ENCODE measurements at regions not wholly inside any gene's neighbourhood (a gene's known extent, or its start where the extent isn't known, plus 50 kb on each side); places are given as distances from the start of the nearest gene placed in this dataset.

DNA sequence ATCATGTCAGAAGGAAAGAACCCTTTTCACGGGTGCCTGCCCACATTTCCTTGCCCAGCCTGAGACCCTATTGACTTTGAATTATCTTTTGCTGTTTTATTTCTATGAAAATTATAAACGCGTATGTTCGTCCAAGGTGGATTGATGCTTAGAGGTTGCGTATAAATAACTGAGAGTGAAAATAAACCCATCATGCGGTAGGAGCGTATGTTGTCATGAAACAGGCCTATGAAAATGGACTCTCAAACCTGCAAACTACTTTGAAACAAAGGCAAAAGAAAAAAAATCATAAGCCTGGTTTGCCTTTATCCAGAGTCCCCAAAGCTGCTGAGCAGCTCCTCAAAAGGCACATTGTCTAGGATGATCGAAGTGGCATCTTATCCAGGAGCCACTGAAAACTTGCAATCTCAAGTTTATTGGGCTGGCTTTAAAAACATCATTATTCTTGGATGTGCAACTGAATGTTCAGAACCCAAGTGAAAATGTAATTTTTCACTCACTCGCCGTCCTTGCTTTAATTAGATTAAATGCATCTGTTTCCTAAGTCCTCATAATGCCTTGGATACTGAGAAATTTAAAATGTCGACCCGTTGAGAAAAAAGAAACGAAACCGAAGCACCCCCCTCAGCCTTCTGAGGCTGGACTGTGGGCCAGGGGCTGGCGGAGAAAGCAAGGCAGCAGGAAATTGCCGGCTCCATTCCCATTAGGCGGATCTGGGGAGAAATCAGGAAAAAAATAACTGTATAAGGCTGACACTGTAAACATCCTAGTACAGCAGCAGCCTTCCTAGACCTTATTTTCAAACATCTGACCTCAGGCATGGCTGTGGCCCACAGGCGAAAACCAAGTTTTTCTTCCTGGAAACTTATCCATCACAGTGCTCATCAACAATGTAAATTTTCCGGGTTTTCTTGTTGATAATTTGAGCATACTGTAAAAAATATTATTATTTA is 82.9 kb upstream of the PPARA start:
- DNase-seq: no peak

DNA sequence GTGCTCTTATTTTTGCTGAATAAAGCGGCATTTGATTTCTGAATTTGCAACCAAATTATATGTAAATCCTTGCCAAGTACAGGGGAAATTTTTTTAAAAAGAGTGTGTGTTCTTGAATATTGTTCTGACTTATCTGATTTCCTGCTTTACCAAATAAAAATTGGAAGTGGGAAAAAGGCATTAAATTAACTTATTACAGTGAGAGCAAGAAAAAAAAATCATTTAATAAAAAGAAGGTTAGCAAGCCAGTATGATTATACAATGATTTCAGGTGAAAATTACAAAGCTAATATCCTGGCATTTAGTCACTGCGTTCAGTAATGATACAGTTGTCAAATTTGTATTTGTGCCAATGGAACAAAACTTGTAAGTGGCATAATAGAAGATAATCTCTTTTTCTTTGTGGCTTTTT is 82.1 kb upstream of the PPARA start:
- DNase-seq: no peak

DNA sequence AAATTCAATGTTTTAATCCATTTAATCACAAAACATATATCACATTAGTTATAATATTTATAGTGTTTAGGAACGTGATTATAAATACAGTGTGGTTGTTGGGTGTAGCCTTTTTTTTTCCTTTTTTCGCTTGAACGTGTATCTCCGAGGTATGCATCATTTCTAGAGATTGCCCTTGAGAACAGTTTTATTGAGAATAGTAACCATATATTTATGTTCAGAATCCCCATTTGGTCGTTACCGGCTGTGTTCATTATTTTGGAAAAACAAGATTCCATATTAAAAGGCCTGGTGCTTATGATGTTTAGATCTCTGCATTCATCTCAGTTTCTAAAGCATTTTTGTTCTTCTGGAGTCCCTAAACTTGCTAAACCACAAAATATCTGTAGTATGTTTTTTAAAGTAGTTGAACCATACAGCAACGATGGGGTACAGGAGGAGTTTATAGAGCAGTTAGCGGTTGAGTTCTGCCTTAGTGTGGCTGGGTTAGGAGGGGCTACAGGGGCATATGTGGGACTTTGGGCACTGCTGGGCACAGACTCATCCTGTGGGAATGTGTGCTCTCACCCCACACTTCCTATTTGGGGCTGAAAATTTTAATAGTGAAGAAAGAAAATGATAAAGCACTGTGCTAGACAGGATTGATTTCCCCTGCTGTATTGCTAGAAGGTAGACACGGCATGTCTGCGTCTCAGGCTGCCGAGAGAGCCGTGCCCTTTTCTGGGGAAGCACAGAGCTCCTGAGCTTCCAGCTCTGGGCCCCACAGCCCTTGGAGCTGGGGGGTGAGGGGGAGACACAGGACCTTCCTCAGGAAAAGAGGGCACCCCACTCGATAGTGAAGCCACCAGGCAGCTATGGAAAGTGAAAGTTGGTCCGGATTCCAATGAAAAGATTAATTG is 81.5 kb upstream of the PPARA start:
- DNase-seq: peak; percentile 33

DNA sequence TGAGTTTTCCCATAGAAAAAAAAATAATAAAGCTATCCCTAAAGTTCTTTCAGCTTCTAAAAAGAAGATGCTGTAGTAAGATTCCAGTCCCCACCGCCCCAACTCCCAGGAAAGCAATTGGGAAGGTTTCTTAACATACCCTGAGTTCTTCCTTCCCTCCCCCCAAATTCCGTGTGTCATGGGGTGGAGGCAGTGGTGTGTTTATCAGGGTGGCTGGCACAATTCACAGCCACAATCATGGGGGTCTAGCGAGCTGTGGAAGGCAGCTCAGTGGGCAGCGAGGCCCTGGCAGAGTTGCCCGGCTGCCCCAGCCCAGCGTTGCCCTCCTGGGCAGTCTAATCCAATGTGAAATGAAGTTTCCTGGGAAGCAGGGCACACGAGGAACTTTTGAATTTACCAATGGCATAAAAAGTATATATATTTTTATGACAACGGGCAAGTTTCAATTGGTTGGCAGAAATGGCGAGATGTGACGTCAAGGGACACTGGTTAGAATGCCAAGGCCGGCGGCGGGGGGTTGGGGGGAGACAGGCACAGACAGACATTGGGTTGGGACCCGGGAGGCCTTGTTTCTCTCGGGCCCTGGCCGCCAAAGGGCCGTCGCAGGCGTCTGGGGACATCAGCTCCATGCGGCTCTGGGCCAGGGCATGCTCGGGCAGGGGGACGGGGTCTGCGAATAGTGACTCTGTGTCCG is 80.7 kb upstream of the PPARA start:
- peak; percentile 86 for DNase-seq

DNA sequence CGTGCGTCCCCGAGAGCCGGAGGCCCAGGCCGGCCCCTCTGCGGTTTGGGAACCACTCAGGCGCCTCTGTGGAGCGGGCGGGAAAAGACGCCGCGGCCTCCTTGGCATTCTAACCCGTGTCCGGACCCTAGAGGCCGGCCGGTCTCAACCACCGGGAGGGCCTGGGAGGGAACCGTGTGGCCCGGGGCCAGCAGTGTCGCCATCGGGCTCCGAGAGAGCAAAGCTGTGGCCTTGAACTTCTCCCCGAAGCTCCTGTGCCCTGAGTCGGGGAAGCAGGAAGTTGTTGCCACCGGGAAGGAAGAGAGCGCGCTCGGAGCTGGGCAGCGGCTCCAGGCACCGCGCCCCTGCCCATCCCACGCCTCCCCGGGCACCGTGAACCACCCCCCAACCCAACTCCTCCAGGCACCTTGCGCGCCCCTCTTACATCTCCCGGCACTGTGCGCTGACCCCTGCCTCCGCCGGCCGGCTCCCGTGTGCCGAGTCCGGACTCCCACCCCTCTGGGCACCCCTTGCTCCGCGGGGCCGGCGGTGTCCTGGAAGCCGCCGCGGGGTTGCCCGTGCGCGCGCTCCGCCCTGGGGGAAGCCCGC is 80.0 kb upstream of the PPARA start:
- peak; percentile 72 for DNase-seq

DNA sequence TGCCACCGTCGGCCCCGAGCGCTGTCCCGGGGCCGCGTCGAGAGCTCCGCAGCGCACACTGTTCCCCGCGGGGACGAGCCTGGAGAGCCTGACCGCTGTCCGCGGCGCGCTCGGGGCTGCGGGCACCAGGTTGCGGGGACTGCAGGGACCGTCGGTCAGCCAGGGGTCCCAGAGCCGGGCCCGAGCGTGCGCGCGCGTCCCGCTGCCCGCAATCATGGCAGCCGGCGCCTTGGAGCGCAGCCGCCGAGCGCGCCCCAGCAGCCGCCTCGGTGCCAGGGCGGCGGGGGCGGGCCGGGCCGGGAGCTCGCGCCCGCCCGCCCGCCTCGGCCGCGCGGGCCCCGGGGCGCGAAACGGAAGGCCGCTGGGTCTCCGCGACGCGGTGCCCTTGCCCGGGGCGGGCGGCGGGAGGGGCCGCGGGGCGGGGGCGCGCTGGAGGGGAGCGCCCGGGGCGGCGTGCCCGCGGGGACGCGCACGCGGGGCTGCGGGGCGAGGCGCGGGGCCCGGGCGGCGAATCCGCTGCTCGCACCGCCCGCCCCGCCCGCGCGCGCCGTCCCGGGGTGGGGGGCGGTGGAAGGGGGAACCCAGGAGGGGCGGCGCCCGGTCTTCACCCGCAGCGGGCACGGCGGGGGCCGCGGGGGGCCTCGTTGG is 79.4 kb upstream of the PPARA start:
- peak; percentile 85 for DNase-seq

DNA sequence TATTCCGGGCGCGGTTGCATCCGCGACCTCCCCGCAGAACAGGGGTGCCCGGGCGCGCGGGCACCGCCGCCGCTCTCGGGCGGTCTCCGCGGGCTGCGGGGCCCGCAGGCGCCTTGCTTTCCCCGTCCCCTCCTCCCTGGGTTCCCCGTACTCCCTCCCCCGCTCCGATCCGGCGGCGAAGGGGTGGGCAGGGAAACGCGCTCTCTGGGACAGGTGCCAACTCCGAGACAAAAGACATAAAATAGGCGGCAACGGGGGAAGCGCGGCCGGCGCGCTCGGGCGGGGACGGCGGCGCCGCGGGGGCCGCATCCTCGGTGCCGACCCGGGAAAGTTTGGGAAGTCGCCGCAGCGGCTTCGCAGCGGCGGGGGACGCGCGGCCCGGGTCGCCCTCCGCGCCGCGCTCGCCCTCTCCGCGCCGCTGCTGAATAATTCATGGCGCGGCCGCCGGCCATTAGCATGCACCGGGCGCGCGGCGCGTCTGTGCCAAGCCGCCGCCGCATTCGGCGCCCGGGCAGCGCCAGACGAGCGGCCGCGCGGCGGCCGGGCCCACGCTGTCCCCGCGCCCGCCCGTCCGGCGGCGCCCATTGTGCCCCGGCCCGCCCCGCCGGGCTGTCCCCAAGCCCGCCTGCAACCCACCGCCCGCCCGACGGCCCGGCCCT is 78.7 kb upstream of the PPARA start:
- peak; percentile 85 for DNase-seq

DNA sequence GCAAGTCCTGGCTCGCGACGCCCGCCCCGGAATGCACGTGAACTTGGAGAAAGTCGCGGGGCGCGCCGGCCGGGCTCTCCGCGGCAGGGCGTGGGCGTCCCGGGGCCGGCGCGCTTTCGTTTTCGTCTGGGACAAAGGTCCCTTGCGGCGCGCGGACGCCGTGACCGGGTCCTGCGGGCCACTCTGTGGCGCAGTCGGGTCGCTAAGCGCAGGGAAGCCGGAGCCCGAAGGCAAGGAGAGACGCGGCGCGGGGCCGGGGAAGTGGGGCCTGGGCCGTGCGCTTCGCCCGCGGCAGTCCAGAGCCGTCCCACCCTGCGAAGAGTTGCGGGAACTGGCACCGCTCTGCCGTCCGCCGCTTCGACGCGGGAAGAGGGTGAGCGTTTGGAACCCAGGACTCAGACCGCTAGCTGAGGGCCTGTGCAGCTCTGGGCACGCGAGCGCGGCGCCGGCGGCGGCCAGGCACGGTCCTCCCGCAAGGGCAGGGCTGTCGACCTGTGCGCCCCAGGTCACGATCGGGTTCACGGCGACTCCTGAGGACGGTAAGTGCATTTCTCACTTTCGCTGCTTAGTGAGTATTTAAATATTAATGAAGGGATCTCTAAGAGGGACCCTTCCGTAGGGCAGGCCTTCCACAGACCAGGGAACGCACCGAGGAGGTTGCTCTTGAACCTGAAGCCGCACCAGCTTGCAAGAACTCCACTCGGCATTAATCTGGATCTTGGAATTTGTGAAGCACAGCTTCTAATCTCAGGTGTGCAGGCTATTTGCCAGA is 78.0 kb upstream of the PPARA start:
- peak; percentile 36 for DNase-seq

DNA sequence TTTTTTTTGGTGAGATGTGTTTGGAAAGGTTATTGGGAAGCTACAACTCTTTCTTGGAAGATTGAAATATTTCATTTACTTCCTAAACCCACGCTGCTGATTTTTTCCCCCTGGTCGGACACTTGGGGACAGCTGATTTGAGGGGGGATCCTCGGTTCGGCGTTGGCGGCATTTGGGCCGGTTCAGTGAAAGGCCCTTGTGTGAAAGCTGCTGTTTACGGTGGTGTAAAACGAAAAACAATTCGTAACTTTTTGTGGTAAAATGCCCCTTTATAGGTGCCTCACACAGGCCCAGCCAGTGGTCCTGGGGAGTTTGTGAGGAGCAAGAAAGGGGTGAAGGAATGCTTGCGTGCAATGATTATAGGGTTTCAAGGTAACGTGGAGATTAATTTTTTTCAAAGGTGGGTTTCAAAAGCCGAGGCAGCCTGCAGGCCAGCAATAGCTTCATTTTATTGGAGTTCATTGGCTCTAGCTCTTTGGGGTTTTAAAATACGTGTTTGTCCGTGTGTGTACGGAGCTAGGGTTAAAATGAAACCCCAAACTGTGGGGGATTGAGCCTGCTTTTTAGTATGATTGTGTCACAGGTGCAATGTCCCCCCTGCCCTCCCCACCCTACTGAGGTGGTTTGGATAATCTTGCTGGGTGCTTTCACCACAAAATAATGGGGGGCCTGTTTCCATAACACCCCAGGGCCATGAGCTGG is 77.2 kb upstream of the PPARA start:
- DNase-seq: no peak

DNA sequence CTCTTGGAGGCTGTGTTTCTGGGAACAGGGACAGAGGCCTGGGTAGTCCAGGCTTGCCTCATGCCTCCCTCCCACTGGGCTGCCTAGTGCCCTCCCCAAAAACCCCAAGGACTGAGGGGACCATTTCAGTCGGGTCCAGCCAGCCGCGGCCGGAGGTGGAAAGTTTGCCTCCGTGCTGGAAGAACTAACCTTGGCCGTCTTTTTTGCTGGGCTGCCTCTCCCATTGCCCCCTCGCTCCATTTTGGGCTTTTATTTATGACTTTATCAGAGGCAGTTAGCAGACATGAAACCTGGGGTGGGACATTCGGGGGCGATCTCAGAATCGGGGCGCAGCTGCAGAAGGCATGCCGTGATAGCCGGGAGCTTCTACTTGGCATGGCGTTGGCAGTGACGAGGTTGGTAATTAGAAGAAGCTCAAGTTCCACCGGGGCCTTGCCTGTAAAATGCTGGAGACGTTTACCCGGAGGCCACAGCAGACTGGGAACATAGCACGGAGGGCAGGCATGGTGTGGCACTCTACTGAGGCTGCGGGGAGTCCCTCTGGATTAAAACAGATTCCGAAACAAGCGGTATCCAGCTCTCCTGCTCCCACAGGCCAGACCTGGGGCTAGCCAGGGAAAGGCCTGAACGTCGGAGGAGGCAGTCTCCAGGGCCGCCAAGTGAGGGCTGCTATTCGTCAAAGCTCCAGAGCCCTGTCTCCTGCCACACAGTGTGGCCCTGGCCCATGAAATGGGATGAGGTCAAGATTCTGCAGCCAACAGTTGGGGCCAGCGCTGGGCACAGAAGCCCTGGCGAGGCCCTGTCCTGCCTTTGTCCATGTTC is 76.4 kb upstream of the PPARA start:
- DNase-seq: no peak

DNA sequence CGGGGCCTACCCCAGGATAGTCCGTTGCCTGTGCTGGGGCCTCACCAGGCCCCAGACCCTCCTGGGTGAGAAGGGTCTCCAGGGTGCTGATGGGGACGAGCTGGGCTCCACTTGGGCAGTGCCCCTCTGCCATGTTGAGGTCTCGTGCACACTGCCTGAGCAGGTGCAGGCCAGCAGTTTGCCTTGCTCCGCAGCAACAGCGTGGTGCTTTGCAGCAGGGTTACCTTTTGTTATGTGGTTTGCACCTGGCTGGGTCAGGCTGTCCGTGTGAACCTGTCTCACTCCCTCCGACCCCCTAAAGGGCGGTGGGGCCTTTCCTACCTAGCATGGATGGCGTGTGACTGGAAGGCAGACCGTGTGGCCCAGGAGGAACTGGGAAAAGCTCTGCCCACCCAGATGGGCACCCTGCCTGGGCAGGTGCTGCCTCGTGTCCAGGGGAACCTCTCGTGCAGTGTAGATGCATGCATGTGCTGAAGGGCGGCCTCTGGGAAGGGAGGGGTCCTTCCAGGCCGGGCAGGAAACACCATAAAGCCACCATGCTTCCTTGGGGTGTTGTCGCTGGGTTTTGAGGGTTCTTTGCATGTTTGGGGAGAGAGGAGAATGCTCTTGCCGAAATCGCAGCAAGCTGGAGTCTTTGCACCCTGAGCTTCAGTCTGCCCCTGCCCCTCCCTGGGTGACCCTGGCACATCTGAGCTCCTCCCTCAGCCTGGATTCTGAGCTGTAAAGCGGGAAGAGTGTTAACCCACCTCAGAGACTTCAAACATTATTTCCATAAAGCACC is 75.4 kb upstream of the PPARA start:
- no peak for DNase-seq

DNA sequence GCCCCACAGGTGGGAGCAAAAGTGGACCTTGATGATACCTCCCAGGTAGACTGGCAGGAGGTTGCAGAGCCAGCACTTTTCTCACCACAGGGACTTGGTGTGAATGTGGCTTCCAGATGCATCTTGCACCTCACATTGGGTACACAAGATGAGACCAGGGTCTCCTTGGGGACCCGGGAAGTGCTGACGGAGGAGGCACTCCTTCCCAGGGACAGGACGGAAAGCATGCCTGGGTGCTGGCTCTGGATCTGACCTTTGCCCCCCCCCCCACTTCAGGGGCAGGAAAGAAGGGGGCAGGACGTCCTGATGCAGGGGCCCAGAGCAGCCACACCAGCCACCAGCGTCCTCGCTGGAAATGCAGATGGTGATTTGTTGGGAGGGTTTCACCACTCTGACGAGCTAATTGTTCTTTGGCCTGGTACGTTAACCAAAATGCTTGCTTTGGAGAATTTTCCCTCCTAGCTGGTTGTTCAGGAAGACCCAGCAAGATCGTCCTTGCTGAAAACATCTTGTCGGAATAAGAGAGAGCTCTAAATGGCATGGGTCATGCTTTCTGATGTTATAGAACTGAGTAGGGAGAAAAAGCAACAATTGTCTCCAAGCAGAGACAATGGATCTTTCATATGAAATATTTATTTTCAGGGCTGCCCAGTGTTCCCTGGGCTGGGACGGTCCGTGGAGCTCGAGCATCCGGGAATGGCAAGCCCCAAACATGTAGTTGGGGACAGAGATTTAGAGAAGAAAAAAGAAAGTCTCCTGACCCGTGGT is 74.4 kb upstream of the PPARA start:
- DNase-seq: no peak

DNA sequence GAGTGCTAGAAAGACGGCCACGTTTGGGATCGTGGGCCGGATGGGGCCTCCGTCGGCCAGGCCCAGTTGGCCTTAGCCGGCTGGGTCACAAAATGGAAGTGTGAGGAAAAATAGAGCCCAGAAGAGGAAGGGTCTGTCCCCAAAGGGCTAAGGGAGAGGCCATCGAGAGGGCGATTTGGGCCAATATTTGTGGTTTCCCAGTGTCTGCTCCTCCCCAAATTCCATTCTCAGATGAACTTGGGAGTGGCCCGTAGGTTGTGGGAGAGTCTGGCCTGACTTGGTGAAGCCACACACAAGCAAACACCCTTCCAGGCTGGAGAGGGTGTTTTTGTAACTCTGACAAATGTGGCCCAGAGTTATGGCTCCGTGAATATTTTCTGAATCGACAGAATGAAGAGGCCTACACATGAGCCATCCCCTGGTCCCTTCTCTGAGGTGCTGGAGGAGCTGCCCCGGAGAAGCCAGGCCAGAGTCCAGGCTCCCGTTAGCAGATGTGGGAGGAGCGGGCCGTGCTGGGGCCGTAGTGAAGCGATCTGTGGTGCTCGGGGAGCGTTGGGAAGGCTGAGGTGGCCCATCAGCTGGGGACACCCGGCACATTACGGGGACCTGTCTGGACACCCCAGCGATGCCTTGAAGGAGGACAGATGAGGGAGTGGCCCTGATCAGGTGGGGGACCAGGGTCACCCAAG is 73.5 kb upstream of the PPARA start:
- no peak for DNase-seq

DNA sequence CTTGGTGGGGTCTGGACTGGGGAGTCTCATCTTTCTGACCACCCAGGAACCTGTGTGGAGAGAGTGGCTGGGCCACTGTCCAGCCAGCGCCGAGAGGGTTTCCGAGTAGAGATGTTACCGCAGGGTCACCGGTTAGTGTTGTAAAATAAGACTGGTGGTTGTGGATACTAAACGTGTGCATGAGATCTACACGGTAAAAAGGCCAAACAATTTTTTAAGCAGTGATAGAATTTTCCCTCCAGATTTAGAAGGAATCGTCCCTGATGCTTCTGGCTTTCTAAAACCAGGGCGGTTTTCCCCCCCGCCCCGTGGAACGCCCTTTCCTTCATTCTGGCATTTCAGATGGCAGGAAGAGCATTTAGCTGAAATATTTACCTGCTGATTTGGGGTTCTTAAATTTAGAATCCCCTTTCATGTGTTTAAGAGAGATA is 72.6 kb upstream of the PPARA start:
- no peak for DNase-seq

DNA sequence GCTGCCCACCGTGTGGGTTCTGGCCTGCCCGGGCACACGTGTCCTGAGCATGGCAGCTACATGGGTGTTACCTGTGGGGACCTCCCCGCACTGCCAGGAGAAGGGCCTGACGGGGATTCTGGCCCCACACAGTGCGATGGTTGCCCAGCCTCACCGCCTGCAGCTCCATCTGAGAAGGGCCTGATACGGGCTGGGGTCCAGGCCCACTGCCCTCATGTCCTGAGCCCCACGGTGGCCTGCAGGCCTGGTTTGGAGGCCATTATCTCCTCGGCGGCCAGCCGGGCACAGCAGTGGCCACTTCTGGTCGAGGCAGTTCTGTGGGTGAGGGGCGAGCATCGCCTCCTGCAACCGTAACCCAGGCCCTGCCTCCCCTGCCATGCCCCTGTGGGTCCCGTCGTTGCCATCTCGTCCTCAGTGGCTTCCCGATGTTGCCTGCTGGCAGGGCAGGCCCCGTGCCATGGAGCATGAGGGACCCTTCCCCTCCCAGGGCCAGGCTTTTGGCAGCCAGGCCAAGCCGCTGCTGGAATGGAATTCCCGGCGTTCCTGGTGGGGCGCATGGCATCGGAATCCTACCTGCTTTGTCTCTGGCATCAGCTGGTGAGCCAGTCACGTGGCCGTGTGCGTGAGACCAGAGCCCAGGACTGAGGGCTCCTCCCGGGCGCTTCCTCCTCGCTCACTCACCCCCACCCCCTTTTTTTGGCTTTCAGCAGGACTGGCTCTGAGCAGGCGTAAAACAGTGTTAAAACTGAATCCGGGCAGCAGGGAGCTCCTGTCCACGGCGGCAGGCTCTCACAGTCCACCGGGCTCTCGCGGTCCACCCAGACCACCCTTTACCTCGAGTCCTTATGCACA is 71.9 kb upstream of the PPARA start:
- DNase-seq: no peak

Data from GDM1 (cell line).